GM18858 (cell line): ENCODE measurements at regions not wholly inside any gene's neighbourhood (a gene's known extent, or its start where the extent isn't known, plus 50 kb on each side); places are given as distances from the start of the nearest gene placed in this dataset.

ENCODE experiments used
- ATAC-seq: cut with Tn5 transposase; IDR thresholded peaks from one replicate; pipeline ENCODE4 v1.9.1; 2021; ENCODE audit not compliant: unreplicated experiment

GRCh38 chr15:62953021-62953420 is 89.5 kb upstream of the TPM1 start:
- no peak for ATAC-seq

- ATAC-seq = no peak
These were observed 89.0 kb upstream of the TPM1 start for GRCh38 chr15:62953496-62954045.

- no peak for ATAC-seq
These were observed 85.4 kb upstream of the TPM1 start for GRCh38 chr15:62957130-62957529.

GRCh38 chr15:62958528-62959363 is 83.8 kb upstream of the TPM1 start:
- no peak for ATAC-seq

GRCh38 chr15:62961134-62961533 is 81.4 kb upstream of the TPM1 start:
- ATAC-seq = no peak

GRCh38 chr15:62962101-62962995 is 80.2 kb upstream of the TPM1 start:
- no peak for ATAC-seq

- ATAC-seq = no peak
These were observed 78.3 kb upstream of the TPM1 start for GRCh38 chr15:62964251-62964650.

- ATAC-seq = no peak
These were observed 76.1 kb upstream of the TPM1 start for GRCh38 chr15:62966294-62967078.

- no peak for ATAC-seq
These were observed 73.8 kb upstream of the TPM1 start for GRCh38 chr15:62968699-62969098.

- no peak for ATAC-seq
These were observed 73.0 kb upstream of the TPM1 start for GRCh38 chr15:62969442-62970089.

GRCh38 chr15:62972814-62973213 is 69.7 kb upstream of the TPM1 start:
- ATAC-seq = no peak

- ATAC-seq = no peak
These were observed 67.0 kb upstream of the TPM1 start for GRCh38 chr15:62975515-62975914.

GRCh38 chr15:62976301-62976881 is 66.2 kb upstream of the TPM1 start:
- ATAC-seq = no peak

- no peak for ATAC-seq
These were observed 64.4 kb upstream of the TPM1 start for GRCh38 chr15:62977952-62978811.

- ATAC-seq = no peak
These were observed 63.3 kb upstream of the TPM1 start for GRCh38 chr15:62979252-62979651.

GRCh38 chr15:62981071-62981470 is 61.5 kb upstream of the TPM1 start:
- ATAC-seq = no peak

GRCh38 chr15:62983956-62984355 is 58.6 kb upstream of the TPM1 start:
- no peak for ATAC-seq

GRCh38 chr15:62985768-62986167 is 56.8 kb upstream of the TPM1 start:
- no peak for ATAC-seq

- ATAC-seq = no peak
These were observed 55.6 kb upstream of the TPM1 start for GRCh38 chr15:62986948-62987347.
